ENCODE measurements at regions not wholly inside any gene's neighbourhood (a gene's known extent, or its start where the extent isn't known, plus 50 kb on each side); places are given as distances from the start of the nearest gene placed in this dataset.

- no peak for DNase-seq (ENCODE audit: low read depth)
- no peak for TF ChIP-seq CTCF (conservative IDR thresholded peaks at IDR 0.05; ENCODE audit: low read length)
- no peak overlapping the region for H3K4me3 ChIP-seq (ENCODE audit: low read length)
These were observed 486.8 kb downstream of the ADGRL2 start for GRCh38 chr1:82287556-82287955.

- H3K4me3 ChIP-seq (ENCODE audit: low read length) = no peak overlapping the region
- TF ChIP-seq CTCF (conservative IDR thresholded peaks at IDR 0.05; ENCODE audit: low read length) = no peak
- no peak for DNase-seq (ENCODE audit: low read depth)
These were observed 483.5 kb downstream of the ADGRL2 start for GRCh38 chr1:82284213-82284612.

- no peak overlapping the region for H3K4me3 ChIP-seq (ENCODE audit: low read length)
- TF ChIP-seq CTCF (conservative IDR thresholded peaks at IDR 0.05; ENCODE audit: low read length) = no peak
- DNase-seq (ENCODE audit: low read depth) = no peak
These were observed 478.5 kb downstream of the ADGRL2 start for GRCh38 chr1:82279241-82279640.

GRCh38 chr1:82273816-82274215, 473.1 kb downstream of the ADGRL2 start:
- TF ChIP-seq CTCF (conservative IDR thresholded peaks at IDR 0.05; ENCODE audit: low read length) = no peak
- H3K4me3 ChIP-seq (ENCODE audit: low read length) = no peak overlapping the region
- DNase-seq (ENCODE audit: low read depth) = no peak

- no peak for TF ChIP-seq CTCF (conservative IDR thresholded peaks at IDR 0.05; ENCODE audit: low read length)
- no peak for DNase-seq (ENCODE audit: low read depth)
- no peak overlapping the region for H3K4me3 ChIP-seq (ENCODE audit: low read length)
These were observed 468.7 kb downstream of the ADGRL2 start for GRCh38 chr1:82269431-82269830.

- H3K4me3 ChIP-seq (ENCODE audit: low read length) = no peak overlapping the region
- DNase-seq (ENCODE audit: low read depth) = no peak
- TF ChIP-seq CTCF (conservative IDR thresholded peaks at IDR 0.05; ENCODE audit: low read length) = no peak
These were observed 468.1 kb downstream of the ADGRL2 start for GRCh38 chr1:82268826-82269225.

- no peak for DNase-seq (ENCODE audit: low read depth)
- no peak overlapping the region for H3K4me3 ChIP-seq (ENCODE audit: low read length)
- no peak for TF ChIP-seq CTCF (conservative IDR thresholded peaks at IDR 0.05; ENCODE audit: low read length)
These were observed 465.6 kb downstream of the ADGRL2 start for GRCh38 chr1:82266351-82266750.
